ENCODE measurements at regions not wholly inside any gene's neighbourhood (a gene's known extent, or its start where the extent isn't known, plus 50 kb on each side); places are given as distances from the start of the nearest gene placed in this dataset.

DNA sequence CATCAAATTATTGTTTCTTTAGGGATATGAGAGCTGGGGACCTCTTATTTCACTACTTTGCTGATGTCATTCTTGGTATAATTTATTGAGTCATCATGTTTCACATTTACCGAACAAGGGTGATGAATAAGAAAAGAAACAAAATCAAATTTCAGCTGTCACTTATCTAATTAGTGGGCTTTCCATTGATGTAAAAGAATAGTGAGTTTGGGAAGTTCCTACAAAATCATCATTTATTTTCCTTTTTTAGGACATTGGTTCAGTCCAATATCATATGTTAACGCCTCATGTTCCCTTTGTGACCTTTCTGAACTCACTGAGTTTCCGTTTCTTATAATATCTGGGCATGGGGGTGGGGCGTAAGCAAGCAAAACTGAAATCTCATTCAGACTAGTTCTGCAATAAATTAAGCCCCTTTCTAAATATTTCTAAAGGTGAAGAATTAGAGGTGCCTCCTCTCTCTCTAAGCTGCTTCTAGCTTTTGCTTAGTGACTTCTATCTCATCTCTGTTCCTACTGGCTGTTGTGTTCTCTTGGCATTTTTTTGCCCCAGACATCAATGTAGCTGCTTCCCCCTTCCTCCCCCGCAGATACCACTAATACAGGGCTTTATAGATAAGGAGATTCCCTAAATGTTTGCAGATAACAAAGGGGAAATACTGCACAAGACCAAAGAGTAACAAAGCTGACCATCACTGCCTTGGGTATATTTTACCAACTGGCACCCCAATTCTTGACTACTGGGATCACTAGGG, 238.0 kb upstream of the CTNNB1 start:
- TF ChIP-seq, protein P1, sequence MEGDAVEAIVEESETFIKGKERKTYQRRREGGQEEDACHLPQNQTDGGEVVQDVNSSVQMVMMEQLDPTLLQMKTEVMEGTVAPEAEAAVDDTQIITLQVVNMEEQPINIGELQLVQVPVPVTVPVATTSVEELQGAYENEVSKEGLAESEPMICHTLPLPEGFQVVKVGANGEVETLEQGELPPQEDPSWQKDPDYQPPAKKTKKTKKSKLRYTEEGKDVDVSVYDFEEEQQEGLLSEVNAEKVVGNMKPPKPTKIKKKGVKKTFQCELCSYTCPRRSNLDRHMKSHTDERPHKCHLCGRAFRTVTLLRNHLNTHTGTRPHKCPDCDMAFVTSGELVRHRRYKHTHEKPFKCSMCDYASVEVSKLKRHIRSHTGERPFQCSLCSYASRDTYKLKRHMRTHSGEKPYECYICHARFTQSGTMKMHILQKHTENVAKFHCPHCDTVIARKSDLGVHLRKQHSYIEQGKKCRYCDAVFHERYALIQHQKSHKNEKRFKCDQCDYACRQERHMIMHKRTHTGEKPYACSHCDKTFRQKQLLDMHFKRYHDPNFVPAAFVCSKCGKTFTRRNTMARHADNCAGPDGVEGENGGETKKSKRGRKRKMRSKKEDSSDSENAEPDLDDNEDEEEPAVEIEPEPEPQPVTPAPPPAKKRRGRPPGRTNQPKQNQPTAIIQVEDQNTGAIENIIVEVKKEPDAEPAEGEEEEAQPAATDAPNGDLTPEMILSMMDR (optimal IDR thresholded peaks at IDR 0.05 in 1 of 3, IDR thresholded peaks at IDR 0.05 in 1 of 3, conservative IDR thresholded peaks at IDR 0.05 in 1 of 3; ENCODE audit: extremely low read depth in 1 of 3, insufficient read depth in 2 of 3, low read length in 3 of 3): no peak
- TF ChIP-seq EZH2 (IDR thresholded peaks at IDR 0.05; ENCODE audit: low read length): no peak

Data from keratinocyte (primary cell).